ENCODE measurements at regions not wholly inside any gene's neighbourhood (a gene's known extent, or its start where the extent isn't known, plus 50 kb on each side); places are given as distances from the start of the nearest gene placed in this dataset.

- BruUV-seq (replicated peaks) = no TSS peak
- H3K36me3 ChIP-seq (ENCODE audit: control insufficient read depth in 1 of 2, insufficient read depth in 2 of 2, low read length in 2 of 2) = no peaks in the 10 kb centered on the region
- intact Hi-C loops (cut with micrococcal nuclease) = no loop called here
- DNase-seq (ENCODE audit: low read depth, low spot score) = no peak
- no peak overlapping the region for H2AFZ ChIP-seq (ENCODE audit: low read depth, low read length, poor library complexity, severe bottlenecking)
- no peaks in the 10 kb centered on the region for H3K4me1 ChIP-seq (ENCODE audit: control insufficient read depth in 1 of 2, insufficient read depth in 2 of 2, low read length in 2 of 2)
- CTCF ChIA-PET = no interaction called here
- no peak overlapping the region for H3K27ac ChIP-seq (ENCODE audit: low read depth, low read length)
- no peak overlapping the region for H3K4me3 ChIP-seq (replicated peaks in 1 of 2; ENCODE audit: low read depth in 1 of 2, low read length in 2 of 2)
- H3K9me2 ChIP-seq (ENCODE audit: insufficient read depth) = no peaks in the 10 kb centered on the region
- RAD21 ChIA-PET (ENCODE audit: low non-redundant PET in 1 of 2, low total read pairs in 2 of 2, uncharacterized antibody in 2 of 2, unreplicated experiment in 2 of 2) = no interaction called here
- TF ChIP-seq RAD21 (IDR thresholded peaks at IDR 0.05; ENCODE audit: low read depth) (no peak), CEBPB (IDR thresholded peaks at IDR 0.05; ENCODE audit: low read depth) (no peak), ZFX (IDR thresholded peaks at IDR 0.05) (no peak), SIN3A (IDR thresholded peaks at IDR 0.05; ENCODE audit: low read depth) (no peak), REST (IDR thresholded peaks at IDR 0.05; ENCODE audit: low read depth) (no peak)
- no peaks in the 10 kb centered on the region for H3K9me3 ChIP-seq (ENCODE audit: control insufficient read depth in 1 of 2, insufficient read depth in 1 of 2, low read depth in 1 of 2, low read length in 2 of 2)
- no peaks in the 10 kb centered on the region for H4K20me1 ChIP-seq (ENCODE audit: insufficient read depth)
- POLR2A ChIA-PET = no interaction called here
- H3K79me2 ChIP-seq (ENCODE audit: insufficient read depth, low read length) = no peaks in the 10 kb centered on the region
- ATAC-seq = no peak
- H3K27me3 ChIP-seq (ENCODE audit: insufficient read depth, low read length) = no peaks in the 10 kb centered on the region
- H3K9ac ChIP-seq (ENCODE audit: low read length) = no peak overlapping the region
- H3K4me2 ChIP-seq (ENCODE audit: low read length) = no peak overlapping the region
These were observed 1035.0 kb downstream of the TBC1D22A start for GRCh38 chr22:47797342-47797945.

GRCh38 chr22:47796128-47796908 is 1033.9 kb downstream of the TBC1D22A start:
- H3K9me2 ChIP-seq (ENCODE audit: insufficient read depth) = no peaks in the 10 kb centered on the region
- H3K9me3 ChIP-seq (ENCODE audit: control insufficient read depth in 1 of 2, insufficient read depth in 1 of 2, low read depth in 1 of 2, low read length in 2 of 2) = no peaks in the 10 kb centered on the region
- ChIA-PET CTCF (no interaction called here), RAD21 (ENCODE audit: low non-redundant PET in 1 of 2, low total read pairs in 2 of 2, uncharacterized antibody in 2 of 2, unreplicated experiment in 2 of 2) (no interaction called here), POLR2A (no interaction called here)
- H3K27ac ChIP-seq (ENCODE audit: low read depth, low read length) = no peak overlapping the region
- H3K4me2 ChIP-seq (ENCODE audit: low read length) = no peak overlapping the region
- no peak overlapping the region for H3K4me3 ChIP-seq (replicated peaks in 1 of 2; ENCODE audit: low read depth in 1 of 2, low read length in 2 of 2)
- no peaks in the 10 kb centered on the region for H3K36me3 ChIP-seq (ENCODE audit: control insufficient read depth in 1 of 2, insufficient read depth in 2 of 2, low read length in 2 of 2)
- intact Hi-C loops (cut with micrococcal nuclease) = no loop called here
- no peaks in the 10 kb centered on the region for H3K79me2 ChIP-seq (ENCODE audit: insufficient read depth, low read length)
- no peak for ATAC-seq
- DNase-seq (ENCODE audit: low read depth, low spot score) = no peak
- no TSS peak for BruUV-seq (replicated peaks)
- no peaks in the 10 kb centered on the region for H3K4me1 ChIP-seq (ENCODE audit: control insufficient read depth in 1 of 2, insufficient read depth in 2 of 2, low read length in 2 of 2)
- no peaks in the 10 kb centered on the region for H3K27me3 ChIP-seq (ENCODE audit: insufficient read depth, low read length)
- no peak overlapping the region for H2AFZ ChIP-seq (ENCODE audit: low read depth, low read length, poor library complexity, severe bottlenecking)
- no peaks in the 10 kb centered on the region for H4K20me1 ChIP-seq (ENCODE audit: insufficient read depth)
- no peak overlapping the region for H3K9ac ChIP-seq (ENCODE audit: low read length)
- no peak for TF ChIP-seq TCF7L2 (IDR thresholded peaks at IDR 0.05; ENCODE audit: borderline replicate concordance, extremely low read depth, insufficient read depth, insufficient read length)
- TF ChIP-seq JUND (IDR thresholded peaks at IDR 0.05) = no peak
- TF ChIP-seq FOSL1 (IDR thresholded peaks at IDR 0.05; ENCODE audit: low read depth) = no peak
- no peak for TF ChIP-seq YY1 (IDR thresholded peaks at IDR 0.05; ENCODE audit: extremely low read depth, insufficient replicate concordance, low read depth, low read length)
- no peak for TF ChIP-seq RAD21 (IDR thresholded peaks at IDR 0.05; ENCODE audit: low read depth)
- no peak for TF ChIP-seq POLR2A (IDR thresholded peaks at IDR 0.05; ENCODE audit: borderline replicate concordance, extremely low read depth, insufficient read depth, insufficient read length)
- TF ChIP-seq CBX3 (IDR thresholded peaks at IDR 0.05; ENCODE audit: low read depth) = no peak
- no peak for TF ChIP-seq CEBPB (IDR thresholded peaks at IDR 0.05; ENCODE audit: low read depth)
- no peak for TF ChIP-seq SRF (IDR thresholded peaks at IDR 0.05; ENCODE audit: low read depth)
- no peak for TF ChIP-seq POLR2AphosphoS5 (IDR thresholded peaks at IDR 0.05; ENCODE audit: low read depth, low read length)
- no peak for TF ChIP-seq EZH2 (IDR thresholded peaks at IDR 0.05)
- TF ChIP-seq ZBTB33 (IDR thresholded peaks at IDR 0.05; ENCODE audit: extremely low read depth, insufficient replicate concordance, low read length) = no peak
